ENCODE measurements at regions not wholly inside any gene's neighbourhood (a gene's known extent, or its start where the extent isn't known, plus 50 kb on each side); places are given as distances from the start of the nearest gene placed in this dataset.

- TF ChIP-seq GABPA (IDR thresholded peaks at IDR 0.05; ENCODE audit: low read depth) (no peak), CTCF (IDR thresholded peaks at IDR 0.05; ENCODE audit: insufficient read depth, low read length) (no peak)
These were observed 239.5 kb downstream of the ZPLD1 start for GRCh38 chr3:102674284-102674683.

Data from HL-60 (cell line).